HFFc6 (cell line): ENCODE measurements at regions not wholly inside any gene's neighbourhood (a gene's known extent, or its start where the extent isn't known, plus 50 kb on each side); places are given as distances from the start of the nearest gene placed in this dataset.

Experiments
- DNase-seq: peaks from one replicate; pipeline ENCODE4 v3.0.0-alpha.2; 2018
- H3K27ac Mint-ChIP-seq: 2 replicates; pipeline ENCODE4 v1.8.0; 2020; ENCODE audit warnings: mild to moderate bottlenecking, mixed read lengths
- H3K27me3 Mint-ChIP-seq: 2 replicates; pipeline ENCODE4 v1.8.0; 2021; ENCODE audit warnings: mild to moderate bottlenecking, moderate library complexity, mixed read lengths; ENCODE audit not compliant: insufficient read depth
- H3K36me3 Mint-ChIP-seq: 2 replicates; pipeline ENCODE4 v1.8.0; 2021; ENCODE audit warnings: low read depth, mixed read lengths
- H3K4me1 Mint-ChIP-seq: 2 replicates; pipeline ENCODE4 v1.8.0; 2020; ENCODE audit warnings: low read depth, mixed read lengths
- H3K4me3 Mint-ChIP-seq: 2 replicates; pipeline ENCODE4 v1.8.0; 2020; ENCODE audit warnings: mild to moderate bottlenecking, moderate library complexity, mixed read lengths
- H3K9me3 Mint-ChIP-seq: 2 replicates; pipeline ENCODE4 v1.8.0; 2020; ENCODE audit warnings: mild to moderate bottlenecking, mixed read lengths
- CTCF ChIP-seq: fragments of 200-600 bp; sonication (generic); IDR thresholded peaks from 2 replicates; pipeline ENCODE4 v1.5.0; 2021; ENCODE audit warnings: antibody characterized with exemption, mild to moderate bottlenecking

- TF ChIP-seq CTCF = no peak
- no peaks in the 10 kb centered on the region for H3K4me1 Mint-ChIP-seq
- no peaks in the 10 kb centered on the region for H3K9me3 Mint-ChIP-seq
- no peak for DNase-seq
- H3K27me3 Mint-ChIP-seq = peaks cover 11% of the 10 kb centered on the region
- no peak overlapping the region for H3K27ac Mint-ChIP-seq
- no peaks in the 10 kb centered on the region for H3K36me3 Mint-ChIP-seq
- no peak overlapping the region for H3K4me3 Mint-ChIP-seq
Observed at GRCh38 chr14:104458845-104459244, 120.7 kb upstream of the C14orf180 start.

DNA sequence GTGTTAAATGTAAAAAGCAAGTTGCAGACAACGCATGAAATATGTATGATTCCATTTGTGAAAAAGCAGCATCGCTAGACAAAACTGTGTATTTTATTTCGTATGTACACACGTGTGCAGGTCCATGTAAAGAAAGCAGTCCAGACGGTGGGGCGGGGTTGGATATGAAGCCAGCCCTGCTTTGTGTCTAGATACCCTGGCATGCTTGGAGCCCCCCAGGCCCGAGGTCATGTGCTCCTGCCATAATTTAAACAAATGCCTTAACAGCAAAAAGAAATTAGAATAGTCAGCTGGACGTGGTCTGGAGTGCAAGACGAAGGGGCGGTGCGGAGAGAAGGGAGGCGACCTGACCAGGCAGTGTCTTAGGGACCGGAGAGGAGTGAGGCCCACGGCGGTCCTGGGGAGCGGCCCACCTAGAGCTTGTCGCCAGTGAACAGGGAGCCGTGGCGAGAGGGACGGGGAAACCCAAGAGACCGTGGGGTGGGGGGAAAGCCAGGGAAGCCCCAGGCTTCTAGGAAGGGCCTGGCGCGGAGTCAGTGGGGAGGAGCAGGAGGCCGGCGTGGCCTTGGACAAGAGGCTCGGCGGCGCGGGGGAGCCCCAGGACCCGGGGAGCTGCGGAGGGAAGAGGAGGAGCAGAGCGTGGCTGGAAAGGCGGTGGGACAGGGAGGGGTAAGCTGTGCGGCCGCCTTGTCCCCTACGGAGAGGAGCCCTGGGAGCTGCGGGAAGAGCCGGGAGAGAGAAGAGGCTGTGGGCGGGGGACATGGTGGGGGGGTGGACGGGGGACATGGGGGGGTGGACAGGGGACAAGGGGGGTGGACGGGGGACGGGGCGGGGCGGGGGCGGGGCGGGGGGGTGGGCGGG, 118.5 kb upstream of the C14orf180 start:
- DNase-seq = no peak
- H3K27me3 Mint-ChIP-seq = peaks cover 15% of the 10 kb centered on the region; the same call in 1 of the 2 replicates
- H3K27ac Mint-ChIP-seq = no peak overlapping the region
- H3K4me1 Mint-ChIP-seq = no peaks in the 10 kb centered on the region
- TF ChIP-seq CTCF = no peak
- H3K4me3 Mint-ChIP-seq = no peak overlapping the region
- no peaks in the 10 kb centered on the region for H3K9me3 Mint-ChIP-seq
- no peaks in the 10 kb centered on the region for H3K36me3 Mint-ChIP-seq

DNA sequence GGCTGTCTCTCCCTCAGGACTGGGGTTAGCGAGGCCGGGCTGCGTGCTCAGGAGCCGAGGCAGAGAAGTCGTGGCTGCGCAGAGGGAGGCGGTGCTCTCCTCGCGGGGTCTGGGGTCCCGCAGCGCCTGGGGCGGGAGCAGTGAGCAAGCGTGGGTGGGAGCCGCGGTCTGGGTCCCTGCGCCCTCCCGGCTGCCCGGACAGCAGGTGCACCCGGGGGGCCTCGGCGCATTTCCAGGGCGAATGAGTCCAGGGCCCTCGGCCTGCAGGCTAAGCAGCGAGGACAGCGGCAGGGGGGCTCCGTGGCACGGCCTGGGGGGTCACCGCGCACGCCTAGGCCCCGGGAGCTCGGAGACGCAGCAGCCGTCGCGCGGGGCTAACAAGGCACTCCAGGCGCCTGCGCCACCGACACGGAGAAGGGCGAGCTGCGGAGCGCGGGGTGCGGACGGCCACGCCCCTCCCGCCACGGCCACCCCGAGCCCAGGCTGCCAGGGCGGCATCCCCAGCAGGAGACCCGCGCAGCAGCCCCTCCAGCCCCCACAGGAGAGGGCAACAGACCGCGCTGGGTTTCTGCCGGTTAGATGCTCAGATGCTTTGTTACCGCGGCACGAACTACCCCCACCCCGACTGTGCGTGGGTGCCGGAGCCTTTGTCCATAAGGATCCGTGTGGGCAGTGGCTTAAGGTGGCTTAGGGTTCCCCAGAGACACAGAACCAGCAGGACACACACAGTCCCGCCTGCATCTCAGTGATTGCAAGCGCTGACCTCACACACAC, 117.7 kb upstream of the C14orf180 start:
- DNase-seq = no peak
- peaks cover 15% of the 10 kb centered on the region; the same call in 1 of the 2 replicates for H3K27me3 Mint-ChIP-seq
- TF ChIP-seq CTCF = no peak
- H3K36me3 Mint-ChIP-seq = no peaks in the 10 kb centered on the region
- no peaks in the 10 kb centered on the region for H3K9me3 Mint-ChIP-seq
- H3K27ac Mint-ChIP-seq = no peak overlapping the region
- H3K4me3 Mint-ChIP-seq = no peak overlapping the region
- H3K4me1 Mint-ChIP-seq = no peaks in the 10 kb centered on the region

- no peaks in the 10 kb centered on the region for H3K36me3 Mint-ChIP-seq
- no peak for DNase-seq
- no peak for TF ChIP-seq CTCF
- H3K4me3 Mint-ChIP-seq = no peak overlapping the region
- no peaks in the 10 kb centered on the region for H3K9me3 Mint-ChIP-seq
- peaks cover 15% of the 10 kb centered on the region; the same call in 1 of the 2 replicates for H3K27me3 Mint-ChIP-seq
- no peak overlapping the region for H3K27ac Mint-ChIP-seq
- no peaks in the 10 kb centered on the region for H3K4me1 Mint-ChIP-seq
Observed at GRCh38 chr14:104462651-104463630, 116.6 kb upstream of the C14orf180 start.

DNA sequence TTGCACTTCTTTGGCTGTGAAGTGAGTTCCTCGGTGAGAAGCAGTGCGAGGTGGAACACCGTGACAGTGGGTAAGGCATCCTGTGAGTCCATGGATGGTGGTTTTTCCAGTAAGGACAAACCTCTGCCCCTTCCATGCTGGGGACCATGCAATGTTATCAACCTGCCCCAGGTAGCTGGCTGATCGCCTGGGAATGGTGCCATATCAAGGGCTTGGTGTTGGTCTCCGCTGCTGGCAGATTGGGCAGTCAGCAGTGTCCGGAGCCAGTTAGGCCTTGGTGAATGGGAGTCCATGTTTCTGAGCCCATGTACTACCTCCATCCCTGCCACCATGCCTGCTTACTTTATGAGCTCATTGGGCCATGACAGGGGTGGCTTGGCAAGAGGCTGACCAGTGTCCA, 114.7 kb upstream of the C14orf180 start:
- TF ChIP-seq CTCF = no peak
- no peak for DNase-seq
- Mint-ChIP-seq H3K4me3 (no peak overlapping the region), H3K4me1 (no peaks in the 10 kb centered on the region), H3K27me3 (peaks cover 9% of the 10 kb centered on the region; the same call in 1 of the 2 replicates), H3K27ac (no peak overlapping the region), H3K9me3 (peaks cover 5% of the 10 kb centered on the region; the same call in 1 of the 2 replicates), H3K36me3 (no peaks in the 10 kb centered on the region)
